Kidney (tissue), 13 donors: ENCODE measurements at regions not wholly inside any gene's neighbourhood (a gene's known extent, or its start where the extent isn't known, plus 50 kb on each side); places are given as distances from the start of the nearest gene placed in this dataset.
"Not testable (repeated sequence)": the region's sequence is repeated elsewhere in the genome, so short reads cannot be mapped to it uniquely, and the experiment has no call there.

Experiments
- DNase-seq, 5 donors: peaks; one replicate each; pipeline ENCODE4 v3.0.0-alpha.2; 2013 to 2020
- FAIRE-seq: peaks from 2 replicates; lab custom pipeline; 2012; peaks lifted over from hg19 to GRCh38; lab: Jason Lieb, UNC
- H3K27ac ChIP-seq, 2 donors: one replicate each; pipeline ENCODE4 v1.7.0; 2013; ENCODE audit warnings: low read depth in 2 of 2, low read length in 2 of 2, inconsistent platforms in 1 of 2
- H3K27me3 ChIP-seq: one replicate; pipeline ENCODE4 v1.7.1; 2013; ENCODE audit warnings: low read length, inconsistent platforms; ENCODE audit not compliant: control insufficient read depth, insufficient read depth
- H3K36me3 ChIP-seq, 3 donors: one replicate each; pipeline versions ENCODE4 v1.7.0 to v1.7.1; 2013; ENCODE audit warnings: low read length in 3 of 3, control low read depth in 1 of 3, inconsistent platforms in 1 of 3; ENCODE audit not compliant: insufficient read depth in 3 of 3, control insufficient read depth in 2 of 3
- H3K4me1 ChIP-seq, 3 donors: one replicate each; pipeline versions ENCODE4 v1.7.0 to v1.7.1; 2013; ENCODE audit warnings: low read length in 3 of 3, inconsistent platforms in 1 of 3, low read depth in 1 of 3; ENCODE audit not compliant: control insufficient read depth in 2 of 3, insufficient read depth in 2 of 3
- H3K4me3 ChIP-seq, 3 donors: one replicate each; pipeline versions ENCODE4 v1.7.0 to v1.8.1; 2013; ENCODE audit warnings: low read length in 3 of 3, control low read depth in 1 of 3, inconsistent platforms in 1 of 3
- H3K9ac ChIP-seq, 3 donors: one replicate each; pipeline versions ENCODE4 v1.7.0 to v1.7.1; 2013; ENCODE audit warnings: low read length in 3 of 3, control low read depth in 1 of 3, inconsistent platforms in 1 of 3
- H3K9me3 ChIP-seq, 3 donors: one replicate each; pipeline versions ENCODE4 v1.7.0 to v1.7.1; 2013; ENCODE audit warnings: low read length in 3 of 3, control low read depth in 1 of 3, inconsistent platforms in 1 of 3; ENCODE audit not compliant: control insufficient read depth in 2 of 3, insufficient read depth in 1 of 3
- CTCF ChIP-seq: IDR thresholded peaks from 3 replicates; pipeline ENCODE4 v1.5.1; 2012; ENCODE audit warnings: mild to moderate bottlenecking, moderate library complexity, borderline replicate concordance; ENCODE audit not compliant: insufficient read depth; ENCODE audit errors: extremely low read depth
- intact Hi-C: fragments of 100-400 bp; cut with DNase I; formaldehyde crosslinking; loops from one replicate; pipeline ENCODE4 v1.11.1; 2022
- donor health status: control.
- donor health status: control.
- donor health status: control.
- donor health status: control.
- donor health status: control.
- donor health status: DM: yes; HTN: yes; CAD: no.
- donor health status: Normal renal cell carcinoma (clear cell type).

DNA sequence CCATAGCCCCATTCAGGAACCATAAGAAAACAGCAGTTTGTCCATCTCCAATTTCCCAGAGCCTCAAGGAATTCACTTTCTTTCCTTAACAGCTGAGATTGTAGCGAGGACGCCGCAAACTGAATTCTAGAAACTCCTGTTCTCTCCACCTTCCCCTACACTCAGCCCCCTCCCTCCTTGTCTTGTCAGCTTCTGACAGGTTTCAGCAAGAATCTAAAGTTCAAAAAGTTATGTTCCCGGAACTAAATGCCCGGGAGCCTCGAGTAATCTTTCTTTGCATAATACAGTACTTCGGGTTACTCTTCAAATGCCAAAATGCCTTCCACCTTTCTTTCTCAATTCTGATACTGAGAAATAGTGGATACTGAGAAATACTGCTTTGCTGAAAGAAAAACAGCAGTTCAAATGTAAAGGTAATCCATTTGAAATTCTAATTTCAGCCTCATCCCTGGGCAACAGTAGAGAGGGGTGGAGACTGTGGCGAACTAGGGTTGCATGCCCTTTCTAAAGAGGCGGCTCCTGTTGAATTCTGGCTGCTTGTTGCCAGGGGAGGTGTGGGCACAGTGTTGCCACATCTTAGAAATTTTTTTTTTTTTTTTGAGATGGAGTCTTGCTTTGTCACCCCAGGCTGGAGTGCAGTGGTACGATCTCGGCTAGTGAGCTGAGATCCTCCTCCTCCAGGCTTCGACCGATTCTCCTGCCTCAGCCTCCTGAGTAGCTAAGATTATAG, 63.5 kb upstream of the USP7 start:
- DNase-seq (peak in 1 of 5 donors; percentile 20), FAIRE-seq (no peak)
- intact Hi-C loops, result no loop called here
- Histone ChIP-seq H3K27me3 (no peaks in the 10 kb centered on the region), H3K4me1 (no peaks in the 10 kb centered on the region), H3K9ac (no peak overlapping the region), H3K4me3 (no peak overlapping the region), H3K36me3 (no peaks in the 10 kb centered on the region), H3K9me3 (no peaks in the 10 kb centered on the region), H3K27ac (no peak overlapping the region)
- no peak for TF ChIP-seq CTCF

DNA sequence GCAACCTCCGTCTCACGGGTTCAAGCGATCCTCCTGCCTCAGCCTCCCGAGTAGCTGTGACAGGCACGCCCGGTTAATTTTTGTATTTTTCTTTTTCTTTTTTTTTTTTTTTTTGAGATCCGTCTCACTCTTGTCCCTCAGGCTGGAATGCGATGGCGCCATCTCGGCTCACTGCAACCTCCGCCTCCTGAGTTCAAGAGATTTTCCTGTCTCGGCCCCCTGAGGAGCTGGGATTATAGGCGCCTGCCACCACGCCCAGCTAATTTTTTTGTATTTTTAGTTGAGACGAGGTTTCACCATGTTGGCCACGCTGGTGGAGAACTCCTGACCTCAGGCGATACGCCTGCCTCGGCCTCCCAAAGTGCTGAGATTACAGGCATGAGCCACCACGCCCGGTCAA, 63.0 kb upstream of the HAPSTR1 start:
- H3K4me3 ChIP-seq, intact Hi-C loops, FAIRE-seq, DNase-seq, H3K27me3 ChIP-seq, H3K9me3 ChIP-seq, H3K36me3 ChIP-seq, H3K9ac ChIP-seq, H3K4me1 ChIP-seq, H3K27ac ChIP-seq: not testable (repeated sequence)

DNA sequence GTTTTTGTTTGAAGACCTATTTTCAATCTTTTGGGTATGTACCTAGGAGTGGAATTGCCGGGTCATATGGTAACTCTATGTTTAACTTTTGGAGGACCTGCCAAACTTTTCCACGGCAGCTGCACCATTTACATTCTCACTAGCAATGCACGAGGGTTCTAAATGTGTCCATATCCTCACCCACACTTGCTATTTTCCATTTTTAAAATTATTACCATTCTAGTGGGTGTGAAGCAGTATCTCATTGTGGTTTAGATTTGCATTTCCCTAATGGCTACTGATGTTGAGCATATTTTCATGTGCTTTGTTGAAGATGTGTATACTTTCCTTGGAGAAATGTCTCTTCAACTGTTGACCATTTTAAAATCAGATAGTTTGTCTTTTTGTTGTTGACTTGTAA, 60.3 kb upstream of the HAPSTR1 start:
- FAIRE-seq (no peak), DNase-seq (no peak)
- Histone ChIP-seq H3K9ac (no peak overlapping the region), H3K27me3 (no peaks in the 10 kb centered on the region), H3K36me3 (no peaks in the 10 kb centered on the region), H3K4me1 (no peaks in the 10 kb centered on the region), H3K27ac (no peak overlapping the region), H3K9me3 (no peaks in the 10 kb centered on the region), H3K4me3 (no peak overlapping the region)
- intact Hi-C loops, result no loop called here
- TF ChIP-seq CTCF, result no peak

GRCh38 chr16:9033125-9033830, 58.2 kb upstream of the HAPSTR1 start:
- FAIRE-seq (no peak), DNase-seq (peak in 2 of 5 donors; percentile 24 to 66)
- Histone ChIP-seq H3K4me3 (no peak overlapping the region), H3K4me1 (no peaks in the 10 kb centered on the region), H3K9me3 (no peaks in the 10 kb centered on the region), H3K27me3 (no peaks in the 10 kb centered on the region), H3K27ac (no peak overlapping the region), H3K36me3 (no peaks in the 10 kb centered on the region), H3K9ac (no peak overlapping the region)
- TF ChIP-seq CTCF, result peak; percentile 29
- intact Hi-C loops, result no loop called here
